Activated naive CD8-positive, alpha-beta T cell treated with anti-CD3 and anti-CD28 coated beads, Interleukin-2, amount 50 U/mL, for 24 hours (primary cell): ENCODE measurements at regions not wholly inside any gene's neighbourhood (a gene's known extent, or its start where the extent isn't known, plus 50 kb on each side); places are given as distances from the start of the nearest gene placed in this dataset.
A peak's percentile ranks its signal among the peaks of the same experiment; 100 is the strongest.
"Not testable (repeated sequence)": the region's sequence is repeated elsewhere in the genome, so short reads cannot be mapped to it uniquely, and the experiment has no call there.

Experiments used
- ATAC-seq: fragments of 150-1000 bp; cut with Tn5 transposase; one replicate; pipeline ENCODE4 v1.10.0; 2021
- DNase-seq: peaks from one replicate; pipeline ENCODE4 v3.0.0; 2021
- H3K27ac Mint-ChIP-seq: one replicate; pipeline ENCODE4 v1.8.0; 2021; ENCODE audit warnings: mild to moderate bottlenecking, mixed read lengths
- H3K27me3 Mint-ChIP-seq: one replicate; pipeline ENCODE4 v1.8.0; 2021; ENCODE audit warnings: mixed read lengths
- H3K36me3 Mint-ChIP-seq: one replicate; pipeline ENCODE4 v1.8.0; 2021; ENCODE audit warnings: low read depth, mixed read lengths
- H3K4me1 Mint-ChIP-seq: one replicate; pipeline ENCODE4 v1.8.0; 2021; ENCODE audit warnings: mixed read lengths
- H3K4me3 Mint-ChIP-seq: one replicate; pipeline ENCODE4 v1.8.0; 2021; ENCODE audit warnings: mild to moderate bottlenecking, moderate library complexity, mixed read lengths
- H3K9me3 Mint-ChIP-seq: one replicate; pipeline ENCODE4 v1.8.0; 2021; ENCODE audit warnings: mixed read lengths

- no peak for DNase-seq
- H3K9me3 Mint-ChIP-seq, result no peaks in the 10 kb centered on the region
- no peaks in the 10 kb centered on the region for H3K27me3 Mint-ChIP-seq
- no peak overlapping the region for H3K27ac Mint-ChIP-seq
- H3K36me3 Mint-ChIP-seq, result no peaks in the 10 kb centered on the region
- peaks cover 29% of the 10 kb centered on the region for H3K4me1 Mint-ChIP-seq
- ATAC-seq, result no peak
- H3K4me3 Mint-ChIP-seq, result no peak overlapping the region
Measured at GRCh38 chr12:75953312-75953906, 78.2 kb downstream of the PHLDA1 start.

DNA sequence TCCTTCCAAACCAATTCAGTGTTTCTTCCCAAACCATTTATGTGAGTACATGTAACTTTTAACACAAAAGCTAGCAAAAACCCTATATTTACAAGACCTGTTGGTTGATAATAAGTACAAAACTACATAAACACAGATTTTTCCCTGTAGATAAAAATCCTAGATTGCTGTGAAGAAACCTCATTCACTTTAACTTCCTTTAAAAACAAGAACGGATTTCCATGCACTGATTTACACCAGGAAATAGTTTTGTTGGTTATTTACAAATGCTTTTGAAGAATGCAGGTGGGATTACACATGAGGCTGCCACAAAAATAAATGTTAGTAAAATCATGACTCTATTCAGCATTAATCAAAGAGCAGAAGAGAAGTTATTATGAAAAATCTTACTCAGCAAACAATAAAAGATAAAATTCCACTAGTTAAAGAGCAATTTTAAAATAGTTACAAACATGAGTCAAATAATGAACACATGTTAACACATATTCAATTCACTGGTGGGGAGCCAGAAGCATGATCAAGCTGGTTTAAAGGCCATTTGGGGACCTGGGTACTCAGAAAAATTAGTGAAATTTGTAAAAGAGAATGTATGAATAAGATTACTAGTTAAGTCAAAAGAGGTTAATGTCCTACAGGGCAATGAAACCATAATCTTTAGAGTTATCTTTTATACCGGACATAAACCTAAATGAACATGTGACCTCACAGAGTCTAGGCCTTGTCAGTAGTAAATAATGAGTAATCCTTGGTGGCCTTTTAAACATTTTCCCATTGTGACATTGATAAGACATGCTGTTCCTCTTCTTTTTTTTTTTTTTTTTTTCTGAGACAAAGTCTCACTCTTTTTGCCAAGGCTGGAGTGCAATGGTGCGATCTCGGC is 79.9 kb downstream of the PHLDA1 start:
- Mint-ChIP-seq H3K4me1 (peaks cover 45% of the 10 kb centered on the region), H3K27ac (no peak overlapping the region), H3K36me3 (no peaks in the 10 kb centered on the region), H3K9me3 (no peaks in the 10 kb centered on the region), H3K27me3 (no peaks in the 10 kb centered on the region), H3K4me3 (no peak overlapping the region)
- DNase-seq (no peak), ATAC-seq (peak; percentile 67)

GRCh38 chr12:75947156-75947723 is 84.3 kb downstream of the PHLDA1 start:
- DNase-seq (no peak), ATAC-seq (no peak)
- no peak overlapping the region for H3K4me3 Mint-ChIP-seq
- peaks cover 58% of the 10 kb centered on the region for H3K4me1 Mint-ChIP-seq
- no peak overlapping the region for H3K27ac Mint-ChIP-seq
- no peaks in the 10 kb centered on the region for H3K9me3 Mint-ChIP-seq
- no peaks in the 10 kb centered on the region for H3K27me3 Mint-ChIP-seq
- H3K36me3 Mint-ChIP-seq, result no peaks in the 10 kb centered on the region

DNA sequence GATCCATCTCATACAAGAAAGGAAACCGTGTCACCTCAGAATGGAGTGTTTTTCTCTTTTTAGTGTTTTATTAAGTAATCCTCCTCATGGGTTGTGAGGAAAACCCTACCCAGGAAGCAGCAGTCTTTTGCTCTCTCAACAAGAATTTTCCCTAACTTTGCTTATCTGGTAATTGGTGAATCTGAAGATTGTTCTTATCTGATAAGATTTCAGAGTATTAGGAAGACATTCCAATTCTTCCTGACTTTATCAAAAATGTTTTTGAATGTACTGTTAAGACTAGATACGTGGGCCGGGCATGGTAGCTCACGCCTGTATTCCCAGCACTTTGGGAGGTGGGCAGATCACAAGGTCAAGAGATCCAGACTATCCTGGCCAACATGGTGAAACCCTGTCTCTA is 86.0 kb downstream of the PHLDA1 start:
- peak overlapping the region; percentile 96 for H3K27ac Mint-ChIP-seq
- H3K36me3 Mint-ChIP-seq, result no peaks in the 10 kb centered on the region
- H3K4me1 Mint-ChIP-seq, result peaks cover 50% of the 10 kb centered on the region
- H3K4me3 Mint-ChIP-seq, result no peak overlapping the region
- H3K9me3 Mint-ChIP-seq, result no peaks in the 10 kb centered on the region
- no peak for ATAC-seq
- no peaks in the 10 kb centered on the region for H3K27me3 Mint-ChIP-seq
- DNase-seq, result no peak

DNA sequence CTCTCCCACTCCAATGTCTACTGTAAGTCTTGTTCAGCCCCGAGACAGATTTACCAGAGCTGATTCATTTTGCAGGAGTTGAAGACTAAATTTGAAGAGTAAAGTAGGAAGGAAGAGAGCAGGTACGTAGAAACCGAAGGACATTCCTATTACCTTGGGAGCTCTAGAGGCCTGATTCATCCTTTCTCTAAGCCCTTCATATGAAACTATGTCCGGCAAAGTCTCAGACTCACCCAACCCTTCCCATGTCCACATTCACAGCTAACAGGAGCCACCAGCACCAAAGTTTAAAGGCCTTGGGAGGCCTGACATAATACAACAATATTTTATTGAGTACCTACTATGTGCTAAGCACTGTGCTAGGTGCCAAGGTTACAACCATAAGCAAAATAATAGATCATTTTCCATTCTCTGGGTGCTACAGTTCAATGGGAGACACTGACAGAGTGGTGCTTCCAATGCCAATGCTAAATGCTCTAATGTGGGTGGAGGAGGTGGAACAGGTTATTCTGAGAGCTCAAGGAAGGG is 86.6 kb downstream of the PHLDA1 start:
- H3K27me3 Mint-ChIP-seq, result no peaks in the 10 kb centered on the region
- ATAC-seq (no peak), DNase-seq (no peak)
- peak overlapping the region; percentile 33 for H3K4me3 Mint-ChIP-seq
- H3K9me3 Mint-ChIP-seq, result no peaks in the 10 kb centered on the region
- H3K4me1 Mint-ChIP-seq, result peaks cover 52% of the 10 kb centered on the region
- peaks cover under 1% of the 10 kb centered on the region for H3K36me3 Mint-ChIP-seq
- peak overlapping the region; percentile 96 for H3K27ac Mint-ChIP-seq

DNA sequence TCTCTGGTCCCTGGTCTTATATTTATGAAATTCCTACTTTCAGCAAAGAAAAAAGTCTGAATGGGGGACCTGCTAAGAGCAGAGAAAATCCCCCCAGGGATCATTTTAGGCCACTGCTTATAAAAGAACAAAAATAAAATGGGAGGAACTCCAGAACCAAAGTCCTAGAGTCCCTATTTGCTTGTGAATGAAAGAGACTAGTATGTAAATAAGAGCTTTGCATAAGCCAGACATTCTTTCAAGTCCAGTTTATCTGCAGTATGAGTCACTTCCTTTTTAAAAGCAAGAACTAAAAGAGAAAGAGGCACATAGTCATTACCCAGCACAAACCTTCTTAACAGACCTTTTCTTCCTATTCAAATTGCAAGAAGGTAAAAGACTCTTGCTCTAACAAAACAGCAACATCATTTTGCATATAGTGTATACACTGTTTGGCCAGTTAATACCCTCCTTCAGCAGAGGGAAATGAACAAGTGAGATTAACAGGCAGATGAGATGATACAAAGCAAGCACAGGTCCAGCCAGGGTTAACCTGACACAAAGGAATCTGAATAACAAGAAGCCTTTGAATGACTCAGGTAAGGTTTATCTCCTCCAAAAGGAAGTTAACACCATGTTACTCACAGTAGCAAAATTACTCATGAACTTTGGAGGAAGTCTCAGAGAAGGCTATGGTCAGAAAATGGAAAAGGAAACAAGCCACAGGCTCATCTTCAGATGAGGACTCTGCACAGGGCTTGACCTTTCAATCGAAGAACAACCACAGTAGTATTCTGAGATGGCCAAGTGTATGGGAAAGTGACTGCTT is 87.3 kb downstream of the PHLDA1 start:
- Mint-ChIP-seq H3K27me3 (no peaks in the 10 kb centered on the region), H3K4me3 (peak overlapping the region; percentile 44), H3K4me1 (peaks cover 54% of the 10 kb centered on the region), H3K36me3 (peaks cover 2% of the 10 kb centered on the region), H3K9me3 (no peaks in the 10 kb centered on the region), H3K27ac (peak overlapping the region; percentile 96)
- DNase-seq (peak; percentile 19), ATAC-seq (peak; percentile 92)

DNA sequence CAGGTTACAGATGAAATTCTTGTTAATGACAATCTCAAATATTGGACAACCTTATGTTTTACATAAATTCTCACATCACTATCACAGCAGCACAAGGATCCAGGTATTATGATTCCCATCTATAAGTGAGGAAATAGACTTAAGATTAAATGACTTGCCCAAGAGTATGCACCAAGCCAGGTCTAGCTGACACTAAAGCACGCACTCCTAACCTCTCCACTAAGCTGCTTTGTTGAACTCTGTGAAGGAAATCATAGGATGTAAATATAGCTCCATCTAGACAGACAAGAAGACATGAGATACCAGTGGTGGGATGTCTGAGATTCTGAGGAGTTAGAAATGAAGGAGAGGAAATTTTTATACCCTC is 87.9 kb downstream of the PHLDA1 start:
- H3K4me3 Mint-ChIP-seq, result peak overlapping the region; percentile 44
- no peak for DNase-seq
- ATAC-seq, result no peak
- H3K4me1 Mint-ChIP-seq, result peaks cover 54% of the 10 kb centered on the region
- no peaks in the 10 kb centered on the region for H3K9me3 Mint-ChIP-seq
- peak overlapping the region; percentile 96 for H3K27ac Mint-ChIP-seq
- H3K36me3 Mint-ChIP-seq, result peaks cover 2% of the 10 kb centered on the region
- H3K27me3 Mint-ChIP-seq, result no peaks in the 10 kb centered on the region

DNA sequence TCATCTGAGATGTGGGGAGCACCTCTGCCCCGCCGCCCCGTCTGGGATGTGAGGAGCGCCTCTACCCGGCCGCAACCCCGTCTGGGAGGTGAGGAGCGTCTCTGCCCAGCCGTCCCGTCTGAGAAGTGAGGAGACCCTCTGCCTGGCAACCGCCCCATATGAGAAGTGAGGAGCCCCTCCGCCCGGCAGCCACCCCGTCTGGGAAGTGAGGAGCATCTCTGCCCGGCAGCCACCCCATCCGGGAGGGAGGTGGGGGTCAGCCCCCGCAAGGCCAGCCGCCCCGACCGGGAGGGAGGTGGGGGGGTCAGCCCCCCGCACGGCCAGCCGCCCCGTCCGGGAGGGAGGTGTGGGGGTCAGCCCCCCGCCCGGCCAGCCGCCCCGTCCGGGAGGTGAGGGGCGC is 89.9 kb downstream of the PHLDA1 start:
- H3K9me3 Mint-ChIP-seq, DNase-seq, H3K36me3 Mint-ChIP-seq, H3K4me3 Mint-ChIP-seq, H3K27ac Mint-ChIP-seq, H3K27me3 Mint-ChIP-seq, ATAC-seq: not testable (repeated sequence)
- peaks cover 39% of the 10 kb centered on the region for H3K4me1 Mint-ChIP-seq

DNA sequence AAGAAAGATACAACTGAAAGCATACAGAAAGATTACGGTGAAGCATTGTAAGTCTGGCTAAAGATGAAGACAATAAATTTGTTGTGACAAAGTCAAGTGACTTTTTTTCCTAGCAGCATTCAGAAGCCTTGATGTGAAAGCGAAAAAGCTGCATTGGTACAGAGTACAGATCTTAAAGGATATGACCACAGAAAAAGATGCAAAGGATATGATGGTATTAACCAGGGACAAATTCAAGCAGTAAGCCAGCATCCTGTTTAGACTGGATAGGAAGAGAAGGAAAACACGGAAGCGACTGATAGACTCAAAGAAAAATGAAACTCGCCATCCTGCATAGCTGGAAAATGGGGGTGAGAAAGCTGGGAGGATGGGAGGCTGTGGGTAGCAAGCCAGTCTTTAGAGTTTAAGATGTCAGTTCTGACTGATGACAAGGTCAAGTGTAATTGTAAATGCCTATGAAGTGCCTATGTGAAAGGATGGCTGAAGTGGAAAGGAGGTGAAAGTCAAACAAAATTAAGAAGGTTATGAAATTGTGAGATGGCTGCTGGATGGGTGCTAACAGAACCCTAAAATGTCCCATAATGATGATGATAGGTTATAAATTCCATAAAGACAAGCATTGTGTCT is 92.4 kb downstream of the PHLDA1 start:
- peaks cover 25% of the 10 kb centered on the region for H3K4me1 Mint-ChIP-seq
- no peak overlapping the region for H3K4me3 Mint-ChIP-seq
- ATAC-seq (peak; percentile 29), DNase-seq (no peak)
- H3K36me3 Mint-ChIP-seq, result peaks cover 5% of the 10 kb centered on the region
- H3K27ac Mint-ChIP-seq, result no peak overlapping the region
- H3K9me3 Mint-ChIP-seq, result no peaks in the 10 kb centered on the region
- peaks cover 5% of the 10 kb centered on the region for H3K27me3 Mint-ChIP-seq

- peaks cover 5% of the 10 kb centered on the region for H3K27me3 Mint-ChIP-seq
- DNase-seq (no peak), ATAC-seq (no peak)
- no peak overlapping the region for H3K27ac Mint-ChIP-seq
- peaks cover 27% of the 10 kb centered on the region for H3K4me1 Mint-ChIP-seq
- H3K4me3 Mint-ChIP-seq, result no peak overlapping the region
- peaks cover 5% of the 10 kb centered on the region for H3K36me3 Mint-ChIP-seq
- no peaks in the 10 kb centered on the region for H3K9me3 Mint-ChIP-seq
Measured at GRCh38 chr12:75938189-75938588, 93.4 kb downstream of the PHLDA1 start.

DNA sequence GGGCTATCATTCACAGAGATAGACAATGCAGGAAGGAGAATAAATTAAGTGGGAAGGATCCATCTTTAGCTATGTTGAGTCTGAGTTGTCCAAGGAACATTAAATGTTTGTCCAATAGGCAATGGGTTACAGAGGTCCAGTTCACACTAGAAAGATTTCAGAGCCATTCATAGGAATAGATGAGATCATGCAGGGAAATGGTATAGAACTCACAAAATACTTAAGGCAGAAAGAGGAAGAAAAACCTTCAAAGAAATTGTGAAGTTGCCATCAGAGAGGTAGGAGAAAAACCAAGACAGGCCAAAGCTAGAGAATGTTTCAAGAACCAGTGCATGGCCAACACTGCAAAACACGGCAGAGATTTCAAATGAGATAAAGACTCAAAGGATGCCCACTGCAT is 94.1 kb downstream of the PHLDA1 start:
- peaks cover 31% of the 10 kb centered on the region for H3K4me1 Mint-ChIP-seq
- no peaks in the 10 kb centered on the region for H3K9me3 Mint-ChIP-seq
- no peak overlapping the region for H3K4me3 Mint-ChIP-seq
- no peak for DNase-seq
- ATAC-seq, result no peak
- H3K27me3 Mint-ChIP-seq, result peaks cover 5% of the 10 kb centered on the region
- H3K36me3 Mint-ChIP-seq, result peaks cover 5% of the 10 kb centered on the region
- H3K27ac Mint-ChIP-seq, result no peak overlapping the region

- no peak overlapping the region for H3K27ac Mint-ChIP-seq
- ATAC-seq (no peak), DNase-seq (no peak)
- peaks cover 37% of the 10 kb centered on the region for H3K4me1 Mint-ChIP-seq
- H3K9me3 Mint-ChIP-seq, result no peaks in the 10 kb centered on the region
- H3K36me3 Mint-ChIP-seq, result peaks cover 5% of the 10 kb centered on the region
- H3K4me3 Mint-ChIP-seq, result no peak overlapping the region
- peaks cover 7% of the 10 kb centered on the region for H3K27me3 Mint-ChIP-seq
Measured at GRCh38 chr12:75936515-75937440, 94.8 kb downstream of the PHLDA1 start.

DNA sequence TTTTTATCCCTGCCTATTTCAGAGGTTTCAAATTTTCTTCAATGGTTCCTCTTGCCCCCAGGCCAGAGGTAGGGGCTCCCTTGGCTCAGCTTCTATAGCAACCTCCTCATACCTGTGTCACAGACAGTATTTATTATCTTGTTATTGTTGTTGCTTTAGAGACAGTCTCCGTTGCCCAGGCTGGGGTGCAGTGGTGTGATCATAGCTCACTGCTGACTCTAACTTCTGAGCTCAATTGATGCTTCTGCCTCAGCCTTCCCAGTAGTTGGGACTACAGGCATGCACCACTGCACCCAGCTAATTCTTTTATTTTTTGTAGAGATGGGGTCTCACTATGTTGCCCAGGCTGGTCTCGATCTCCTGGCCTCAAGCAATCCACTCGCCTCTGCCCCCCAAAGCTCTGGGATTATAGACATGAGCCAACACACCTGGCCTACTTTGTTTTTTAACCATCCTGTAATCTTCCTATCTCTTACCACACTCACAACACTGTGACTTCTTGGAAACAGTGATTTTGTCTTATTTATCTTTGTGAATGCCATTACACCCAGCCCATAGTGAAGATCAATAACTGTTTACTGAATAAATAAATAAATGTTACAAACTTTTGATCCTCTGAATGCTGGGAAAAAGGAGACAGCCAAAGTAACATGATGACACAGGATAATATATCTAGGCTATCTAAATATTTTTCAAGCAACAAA is 95.9 kb downstream of the PHLDA1 start:
- Mint-ChIP-seq H3K4me1 (peaks cover 38% of the 10 kb centered on the region), H3K27ac (peak overlapping the region; percentile 46), H3K27me3 (peaks cover 7% of the 10 kb centered on the region), H3K36me3 (peaks cover 5% of the 10 kb centered on the region), H3K9me3 (no peaks in the 10 kb centered on the region), H3K4me3 (no peak overlapping the region)
- DNase-seq (no peak), ATAC-seq (no peak)
